Neural progenitor cell (in vitro differentiated cells): ENCODE measurements at regions not wholly inside any gene's neighbourhood (a gene's known extent, or its start where the extent isn't known, plus 50 kb on each side); places are given as distances from the start of the nearest gene placed in this dataset.

Source experiments
- DNase-seq: peaks from one replicate; pipeline ENCODE4 v3.0.0-alpha.2; 2016; ENCODE audit warnings: low spot score
- H2AFZ ChIP-seq: fragments of 200-600 bp; sonication (generic); replicated peaks from 2 replicates; pipeline ENCODE4 v1.6.1; 2016; ENCODE audit warnings: antibody characterized with exemption
- H3F3A ChIP-seq: fragments of 200-600 bp; sonication (generic); 2 replicates; pipeline ENCODE4 v1.6.1; 2016; ENCODE audit warnings: antibody characterized with exemption, low read depth
- H3K27ac ChIP-seq: fragments of 200-600 bp; sonication (generic); 2 replicates; pipeline ENCODE4 v1.5.1; 2016; ENCODE audit warnings: mild to moderate bottlenecking
- H3K27me3 ChIP-seq: fragments of 200-600 bp; sonication (generic); 2 replicates; pipeline ENCODE4 v1.6.1; 2016; ENCODE audit warnings: mild to moderate bottlenecking, moderate library complexity
- H3K36me3 ChIP-seq: fragments of 200-600 bp; sonication (generic); 2 replicates; pipeline ENCODE4 v1.5.1; 2016
- H3K4me1 ChIP-seq: fragments of 200-600 bp; sonication (generic); 2 replicates; pipeline ENCODE4 v1.6.1; 2016; ENCODE audit warnings: mixed run types
- H3K4me2 ChIP-seq: fragments of 200-600 bp; sonication (generic); 2 replicates; pipeline ENCODE4 v1.6.1; 2016
- H3K4me3 ChIP-seq: fragments of 200-600 bp; sonication (generic); 2 replicates; pipeline ENCODE4 v1.5.1; 2016
- H3K79me2 ChIP-seq: fragments of 200-600 bp; sonication (generic); 2 replicates; pipeline ENCODE4 v1.6.1; 2016; ENCODE audit warnings: low read depth
- H3K9ac ChIP-seq: fragments of 200-600 bp; sonication (generic); 2 replicates; pipeline ENCODE4 v1.6.1; 2016
- H3K9me3 ChIP-seq: fragments of 200-600 bp; sonication (generic); 2 replicates; pipeline ENCODE4 v1.5.1; 2016; ENCODE audit warnings: low read depth
- H4K20me1 ChIP-seq: fragments of 200-600 bp; sonication (generic); 2 replicates; pipeline ENCODE4 v1.6.1; 2016; ENCODE audit warnings: low read depth
- H3K27ac Mint-ChIP-seq: 3 replicates; pipeline ENCODE4 v1.8.0; 2021; ENCODE audit warnings: mixed read lengths
- H3K27me3 Mint-ChIP-seq: 2 replicates; pipeline ENCODE4 v1.8.0; 2022; ENCODE audit warnings: low read depth, mild to moderate bottlenecking, inconsistent platforms, moderate library complexity, mixed read lengths; ENCODE audit not compliant: insufficient read depth
- H3K36me3 Mint-ChIP-seq: 3 replicates; pipeline ENCODE4 v1.8.0; 2021; ENCODE audit warnings: mixed read lengths
- H3K4me1 Mint-ChIP-seq: 3 replicates; pipeline ENCODE4 v1.8.0; 2021; ENCODE audit warnings: mixed read lengths
- H3K4me3 Mint-ChIP-seq: 3 replicates; pipeline ENCODE4 v1.8.0; 2021; ENCODE audit warnings: mild to moderate bottlenecking, moderate library complexity, mixed read lengths
- H3K9me3 Mint-ChIP-seq: 3 replicates; pipeline ENCODE4 v1.8.0; 2020; ENCODE audit warnings: mixed read lengths
- EZH2 ChIP-seq: fragments of 200-600 bp; sonication (generic); IDR thresholded peaks from 2 replicates; pipeline ENCODE4 v1.6.1; 2017; ENCODE audit warnings: antibody characterized with exemption, mild to moderate bottlenecking, moderate library complexity
- EZH2phosphoT487 ChIP-seq: fragments of 200-600 bp; sonication (generic); IDR thresholded peaks from 2 replicates; pipeline ENCODE4 v1.6.1; 2017; ENCODE audit warnings: antibody characterized with exemption
- TF ChIP-seq, protein P1 (sequence below): fragments of 200-600 bp; sonication (generic); IDR thresholded peaks from 2 replicates; pipeline ENCODE4 v1.5.1; 2017; ENCODE audit warnings: antibody characterized with exemption, mild to moderate bottlenecking

DNA sequence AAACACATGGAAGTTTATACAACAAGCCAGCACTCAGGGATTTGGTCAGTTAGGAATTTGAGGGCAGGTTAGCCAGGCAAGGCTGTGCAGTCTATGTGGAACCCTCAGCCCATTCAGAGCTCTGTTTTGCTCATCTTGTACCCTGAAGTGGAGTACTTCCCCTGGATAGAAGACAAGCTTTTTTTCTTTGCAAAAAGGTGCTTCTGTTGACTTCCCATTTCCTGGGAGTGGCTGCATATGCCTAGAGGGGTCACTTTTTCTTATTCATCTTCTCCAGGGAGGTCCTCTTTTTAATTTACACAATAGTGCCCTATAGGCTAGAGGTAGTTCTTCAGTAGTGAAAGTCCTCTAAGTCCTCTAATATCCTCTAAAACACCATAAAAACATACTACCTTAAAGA lies 225.0 kb upstream of the P2RY1 start:
- H3K27ac ChIP-seq = no peak overlapping the region
- Mint-ChIP-seq H3K27ac (no peak overlapping the region), H3K4me1 (peaks cover 3% of the 10 kb centered on the region), H3K4me3 (no peak overlapping the region), H3K36me3 (no peaks in the 10 kb centered on the region), H3K27me3 (peaks cover 6% of the 10 kb centered on the region), H3K9me3 (peaks cover under 1% of the 10 kb centered on the region)
- H3K36me3 ChIP-seq = no peaks in the 10 kb centered on the region
- H3K4me2 ChIP-seq = no peak overlapping the region
- DNase-seq = no peak
- H3K9ac ChIP-seq = no peak overlapping the region
- TF ChIP-seq, protein P1, sequence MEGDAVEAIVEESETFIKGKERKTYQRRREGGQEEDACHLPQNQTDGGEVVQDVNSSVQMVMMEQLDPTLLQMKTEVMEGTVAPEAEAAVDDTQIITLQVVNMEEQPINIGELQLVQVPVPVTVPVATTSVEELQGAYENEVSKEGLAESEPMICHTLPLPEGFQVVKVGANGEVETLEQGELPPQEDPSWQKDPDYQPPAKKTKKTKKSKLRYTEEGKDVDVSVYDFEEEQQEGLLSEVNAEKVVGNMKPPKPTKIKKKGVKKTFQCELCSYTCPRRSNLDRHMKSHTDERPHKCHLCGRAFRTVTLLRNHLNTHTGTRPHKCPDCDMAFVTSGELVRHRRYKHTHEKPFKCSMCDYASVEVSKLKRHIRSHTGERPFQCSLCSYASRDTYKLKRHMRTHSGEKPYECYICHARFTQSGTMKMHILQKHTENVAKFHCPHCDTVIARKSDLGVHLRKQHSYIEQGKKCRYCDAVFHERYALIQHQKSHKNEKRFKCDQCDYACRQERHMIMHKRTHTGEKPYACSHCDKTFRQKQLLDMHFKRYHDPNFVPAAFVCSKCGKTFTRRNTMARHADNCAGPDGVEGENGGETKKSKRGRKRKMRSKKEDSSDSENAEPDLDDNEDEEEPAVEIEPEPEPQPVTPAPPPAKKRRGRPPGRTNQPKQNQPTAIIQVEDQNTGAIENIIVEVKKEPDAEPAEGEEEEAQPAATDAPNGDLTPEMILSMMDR = no peak
- TF ChIP-seq EZH2phosphoT487 (no peak), EZH2 (no peak)
- no peaks in the 10 kb centered on the region for H3K4me1 ChIP-seq
- H3K79me2 ChIP-seq = no peaks in the 10 kb centered on the region
- H3F3A ChIP-seq = no peaks in the 10 kb centered on the region
- no peaks in the 10 kb centered on the region for H3K9me3 ChIP-seq
- no peaks in the 10 kb centered on the region for H4K20me1 ChIP-seq
- H3K4me3 ChIP-seq = no peak overlapping the region
- no peak overlapping the region for H2AFZ ChIP-seq
- no peaks in the 10 kb centered on the region for H3K27me3 ChIP-seq

DNA sequence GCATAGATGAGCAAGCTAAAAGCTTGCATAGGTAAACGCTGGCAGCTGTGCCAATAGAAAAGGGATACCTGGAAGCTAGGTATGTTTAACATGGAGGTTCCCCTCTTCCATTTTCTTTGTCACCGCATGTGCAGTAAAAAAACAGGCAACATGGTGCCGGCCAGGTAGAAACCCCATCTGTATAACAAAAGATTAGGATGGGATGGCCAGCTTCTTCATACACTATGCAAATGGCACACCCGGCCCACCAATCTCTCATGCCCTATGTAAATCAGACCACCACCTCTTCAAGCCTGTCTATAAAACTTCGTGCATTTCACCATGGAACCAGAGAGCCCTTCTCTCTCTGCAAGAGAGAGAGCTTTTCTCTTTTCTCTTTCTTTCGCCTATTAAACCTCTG lies 224.3 kb upstream of the P2RY1 start:
- Histone ChIP-seq H3K27ac (no peak overlapping the region), H3K4me2 (no peak overlapping the region), H3K36me3 (no peaks in the 10 kb centered on the region), H3K27me3 (no peaks in the 10 kb centered on the region), H3K4me1 (no peaks in the 10 kb centered on the region), H3K9ac (no peak overlapping the region), H3K4me3 (no peak overlapping the region), H2AFZ (peak overlapping the region; percentile 55), H4K20me1 (no peaks in the 10 kb centered on the region), H3K79me2 (no peaks in the 10 kb centered on the region), H3F3A (no peaks in the 10 kb centered on the region), H3K9me3 (no peaks in the 10 kb centered on the region)
- no peak for DNase-seq
- no peaks in the 10 kb centered on the region for H3K9me3 Mint-ChIP-seq
- H3K36me3 Mint-ChIP-seq = no peaks in the 10 kb centered on the region
- TF ChIP-seq, protein P1 = no peak
- H3K4me1 Mint-ChIP-seq = peaks cover 3% of the 10 kb centered on the region
- H3K27ac Mint-ChIP-seq = no peak overlapping the region
- H3K27me3 Mint-ChIP-seq = peaks cover 6% of the 10 kb centered on the region
- no peak overlapping the region for H3K4me3 Mint-ChIP-seq

DNA sequence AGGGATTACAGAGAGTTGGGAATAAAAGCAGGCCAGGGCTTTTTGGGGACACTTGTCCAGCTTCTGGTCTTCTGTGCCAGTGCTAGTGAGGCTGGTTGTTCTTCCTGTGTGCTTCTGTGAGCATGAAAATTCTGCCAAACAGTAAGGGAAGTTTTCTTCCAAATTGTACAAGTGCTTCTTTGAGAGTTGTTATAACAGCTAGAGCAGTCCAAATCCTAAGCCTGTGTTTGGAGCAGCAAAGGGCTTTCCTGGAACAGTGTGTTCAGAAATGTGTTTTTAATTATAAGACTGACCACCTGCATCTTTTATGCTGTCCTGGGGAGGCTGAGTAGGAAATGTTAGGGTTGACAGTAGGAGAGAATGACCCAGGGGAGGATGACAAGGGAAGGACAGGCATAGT lies 223.0 kb upstream of the P2RY1 start:
- H3K36me3 ChIP-seq = no peaks in the 10 kb centered on the region
- no peak for DNase-seq
- no peak overlapping the region for H3K27ac ChIP-seq
- H3K4me3 ChIP-seq = no peak overlapping the region
- H3K9me3 ChIP-seq = no peaks in the 10 kb centered on the region
- H3K79me2 ChIP-seq = no peaks in the 10 kb centered on the region
- Mint-ChIP-seq H3K9me3 (no peaks in the 10 kb centered on the region), H3K4me1 (peaks cover 3% of the 10 kb centered on the region), H3K4me3 (no peak overlapping the region), H3K27ac (no peak overlapping the region), H3K27me3 (peaks cover 6% of the 10 kb centered on the region), H3K36me3 (no peaks in the 10 kb centered on the region)
- no peak for TF ChIP-seq EZH2phosphoT487
- TF ChIP-seq EZH2 = no peak
- TF ChIP-seq, protein P1 = no peak
- no peaks in the 10 kb centered on the region for H3K27me3 ChIP-seq
- no peaks in the 10 kb centered on the region for H4K20me1 ChIP-seq
- no peaks in the 10 kb centered on the region for H3K4me1 ChIP-seq
- H3K9ac ChIP-seq = no peak overlapping the region
- no peaks in the 10 kb centered on the region for H3F3A ChIP-seq
- H2AFZ ChIP-seq = no peak overlapping the region
- H3K4me2 ChIP-seq = no peak overlapping the region

DNA sequence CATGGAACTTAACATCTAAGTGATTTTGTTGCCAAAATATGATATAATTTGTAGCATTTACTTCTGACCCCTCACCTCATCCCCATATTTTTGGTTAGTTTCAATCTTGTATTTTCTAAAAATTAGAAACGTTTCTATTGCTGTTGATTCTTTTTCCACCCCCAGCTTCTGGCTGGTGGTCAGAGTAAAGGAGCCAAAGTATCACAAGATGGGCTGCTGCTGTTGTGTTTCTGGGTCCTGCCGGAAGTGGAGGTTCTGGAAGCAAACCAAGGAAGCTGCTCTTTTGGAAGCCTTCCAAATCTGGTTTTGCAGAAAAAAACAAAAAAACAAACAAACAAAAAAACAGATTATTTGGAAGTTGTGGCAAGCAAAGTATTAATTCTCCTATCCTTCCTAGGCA lies 221.1 kb upstream of the P2RY1 start:
- H3K4me3 ChIP-seq = no peak overlapping the region
- H4K20me1 ChIP-seq = no peaks in the 10 kb centered on the region
- H3K4me1 Mint-ChIP-seq = peaks cover 3% of the 10 kb centered on the region
- H3K4me2 ChIP-seq = no peak overlapping the region
- DNase-seq = no peak
- H3K27me3 Mint-ChIP-seq = peaks cover 3% of the 10 kb centered on the region
- no peaks in the 10 kb centered on the region for H3K4me1 ChIP-seq
- H3K36me3 ChIP-seq = no peaks in the 10 kb centered on the region
- no peaks in the 10 kb centered on the region for H3K9me3 ChIP-seq
- H3F3A ChIP-seq = no peaks in the 10 kb centered on the region
- no peak overlapping the region for H3K27ac Mint-ChIP-seq
- H3K36me3 Mint-ChIP-seq = no peaks in the 10 kb centered on the region
- no peaks in the 10 kb centered on the region for H3K9me3 Mint-ChIP-seq
- no peak overlapping the region for H2AFZ ChIP-seq
- no peak overlapping the region for H3K4me3 Mint-ChIP-seq
- no peak overlapping the region for H3K27ac ChIP-seq
- H3K27me3 ChIP-seq = no peaks in the 10 kb centered on the region
- no peak overlapping the region for H3K9ac ChIP-seq
- TF ChIP-seq, protein P1 = no peak
- no peak for TF ChIP-seq EZH2phosphoT487
- TF ChIP-seq EZH2 = no peak
- no peaks in the 10 kb centered on the region for H3K79me2 ChIP-seq
